SU-DHL-6 (cell line): ENCODE measurements at regions not wholly inside any gene's neighbourhood (a gene's known extent, or its start where the extent isn't known, plus 50 kb on each side); places are given as distances from the start of the nearest gene placed in this dataset.

Experiments used
- EZH2phosphoT487 ChIP-seq: fragments of 200-600 bp; sonication (generic), shearing (Covaris generic); conservative IDR thresholded peaks from 2 replicates; pipeline ENCODE4 v1.6.1; 2018; ENCODE audit warnings: mild to moderate bottlenecking, antibody characterized with exemption, low read length, moderate library complexity, mixed read lengths
- TF ChIP-seq, protein P1 (sequence below): fragments of 200-600 bp; sonication (generic); IDR thresholded peaks from one replicate; pipeline ENCODE4 v1.5.1; 2017; ENCODE audit warnings: antibody characterized with exemption, mild to moderate bottlenecking, low read length, moderate library complexity; ENCODE audit not compliant: insufficient read depth, poor library complexity, severe bottlenecking

- TF ChIP-seq, protein P1, sequence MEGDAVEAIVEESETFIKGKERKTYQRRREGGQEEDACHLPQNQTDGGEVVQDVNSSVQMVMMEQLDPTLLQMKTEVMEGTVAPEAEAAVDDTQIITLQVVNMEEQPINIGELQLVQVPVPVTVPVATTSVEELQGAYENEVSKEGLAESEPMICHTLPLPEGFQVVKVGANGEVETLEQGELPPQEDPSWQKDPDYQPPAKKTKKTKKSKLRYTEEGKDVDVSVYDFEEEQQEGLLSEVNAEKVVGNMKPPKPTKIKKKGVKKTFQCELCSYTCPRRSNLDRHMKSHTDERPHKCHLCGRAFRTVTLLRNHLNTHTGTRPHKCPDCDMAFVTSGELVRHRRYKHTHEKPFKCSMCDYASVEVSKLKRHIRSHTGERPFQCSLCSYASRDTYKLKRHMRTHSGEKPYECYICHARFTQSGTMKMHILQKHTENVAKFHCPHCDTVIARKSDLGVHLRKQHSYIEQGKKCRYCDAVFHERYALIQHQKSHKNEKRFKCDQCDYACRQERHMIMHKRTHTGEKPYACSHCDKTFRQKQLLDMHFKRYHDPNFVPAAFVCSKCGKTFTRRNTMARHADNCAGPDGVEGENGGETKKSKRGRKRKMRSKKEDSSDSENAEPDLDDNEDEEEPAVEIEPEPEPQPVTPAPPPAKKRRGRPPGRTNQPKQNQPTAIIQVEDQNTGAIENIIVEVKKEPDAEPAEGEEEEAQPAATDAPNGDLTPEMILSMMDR: no peak
- no peak for TF ChIP-seq EZH2phosphoT487
Measured at GRCh38 chr11:112579282-112579681, 318.6 kb upstream of the PLET1 start.
